ENCODE measurements at regions not wholly inside any gene's neighbourhood (a gene's known extent, or its start where the extent isn't known, plus 50 kb on each side); places are given as distances from the start of the nearest gene placed in this dataset.
"Not testable (repeated sequence)": the region's sequence is repeated elsewhere in the genome, so short reads cannot be mapped to it uniquely, and the experiment has no call there.

DNA sequence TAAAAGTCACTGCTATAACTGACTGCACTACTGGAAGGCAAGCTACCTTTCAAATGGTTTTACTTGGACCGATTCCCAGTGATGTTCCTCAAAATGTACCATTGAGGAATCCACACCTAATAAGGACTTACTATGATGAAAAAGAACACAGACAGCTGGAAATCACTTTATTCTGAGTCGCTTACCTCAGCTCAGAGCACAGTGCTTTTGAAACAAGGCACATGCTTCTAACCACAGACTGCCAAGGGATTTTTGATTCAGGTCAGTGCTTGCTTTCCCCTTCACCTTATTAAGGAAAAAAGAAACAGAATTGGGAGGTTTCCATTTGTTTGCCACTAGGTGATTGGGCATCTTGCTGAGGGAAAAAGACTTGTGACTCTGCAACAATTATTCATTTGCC is 707.5 kb upstream of the FSHR start:
- DNase-seq (ENCODE audit: low spot score) = peak; percentile 18

DNA sequence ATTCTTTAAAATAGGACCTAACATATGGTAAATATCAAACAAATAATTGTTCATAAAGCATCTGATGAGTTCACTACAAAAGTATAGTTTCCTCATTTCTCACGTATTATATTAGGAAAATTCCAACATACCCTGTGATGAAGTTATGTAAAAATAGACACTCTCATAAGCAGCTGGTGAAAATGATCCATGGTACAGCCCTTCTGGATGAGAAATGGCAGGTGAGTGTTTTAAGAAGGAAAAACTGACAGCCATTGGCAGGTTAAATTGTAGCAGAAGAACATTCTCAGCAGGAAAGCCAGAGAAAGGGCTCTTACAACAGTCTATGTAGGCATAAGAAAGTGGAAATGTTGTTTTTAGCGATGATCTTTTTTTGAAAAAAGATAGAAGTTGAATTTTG is 706.5 kb upstream of the FSHR start:
- DNase-seq (ENCODE audit: low spot score) = no peak

- DNase-seq (ENCODE audit: low spot score) = no peak
Observed at GRCh38 chr2:49860170-49860569, 705.9 kb upstream of the FSHR start.

- no peak for DNase-seq (ENCODE audit: low spot score)
Observed at GRCh38 chr2:49858657-49859056, 704.3 kb upstream of the FSHR start.

GRCh38 chr2:49858113-49858490 is 703.8 kb upstream of the FSHR start:
- DNase-seq (ENCODE audit: low spot score) = no peak

- no peak for DNase-seq (ENCODE audit: low spot score)
Observed at GRCh38 chr2:49857371-49858112, 703.2 kb upstream of the FSHR start.

- DNase-seq (ENCODE audit: low spot score) = no peak
Observed at GRCh38 chr2:49845671-49846070, 691.4 kb upstream of the FSHR start.

- DNase-seq (ENCODE audit: low spot score) = no peak
Observed at GRCh38 chr2:49845021-49845420, 690.7 kb upstream of the FSHR start.

GRCh38 chr2:49844113-49844512 is 689.8 kb upstream of the FSHR start:
- not testable (repeated sequence) for DNase-seq (ENCODE audit: low spot score)

GRCh38 chr2:49843314-49843713 is 689.0 kb upstream of the FSHR start:
- DNase-seq (ENCODE audit: low spot score) = no peak

DNA sequence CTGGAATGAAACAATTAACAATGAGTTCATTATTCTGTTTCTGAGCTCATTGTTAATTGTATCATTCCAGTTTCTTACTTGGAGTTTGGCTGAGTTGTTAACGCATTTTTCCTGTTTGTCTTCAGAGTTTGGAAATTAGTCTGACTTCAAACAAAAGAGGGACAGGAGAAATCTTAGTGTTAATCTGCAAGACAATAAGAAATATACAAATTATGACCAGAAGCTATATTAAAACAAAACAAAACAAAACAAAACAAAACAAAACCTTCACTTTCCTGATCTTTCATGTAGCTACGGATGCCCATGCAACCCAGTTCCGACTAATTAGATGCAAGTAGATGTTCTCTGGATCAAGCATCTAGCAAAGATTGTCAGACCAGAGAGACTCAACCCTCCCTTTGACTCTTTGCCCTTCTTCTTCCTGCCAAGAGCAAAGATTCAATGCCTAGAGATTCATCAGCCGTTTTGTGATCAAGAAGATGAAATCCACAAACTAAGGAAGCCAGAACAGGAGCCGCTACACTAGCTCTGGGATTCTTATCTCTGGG is 686.2 kb upstream of the FSHR start:
- DNase-seq (ENCODE audit: low spot score) = peak; percentile 64

GRCh38 chr2:49839818-49840217 is 685.5 kb upstream of the FSHR start:
- DNase-seq (ENCODE audit: low spot score) = no peak

- no peak for DNase-seq (ENCODE audit: low spot score)
Observed at GRCh38 chr2:49837561-49838293, 683.4 kb upstream of the FSHR start.

- DNase-seq (ENCODE audit: low spot score) = no peak
Observed at GRCh38 chr2:49836017-49836416, 681.7 kb upstream of the FSHR start.

DNA sequence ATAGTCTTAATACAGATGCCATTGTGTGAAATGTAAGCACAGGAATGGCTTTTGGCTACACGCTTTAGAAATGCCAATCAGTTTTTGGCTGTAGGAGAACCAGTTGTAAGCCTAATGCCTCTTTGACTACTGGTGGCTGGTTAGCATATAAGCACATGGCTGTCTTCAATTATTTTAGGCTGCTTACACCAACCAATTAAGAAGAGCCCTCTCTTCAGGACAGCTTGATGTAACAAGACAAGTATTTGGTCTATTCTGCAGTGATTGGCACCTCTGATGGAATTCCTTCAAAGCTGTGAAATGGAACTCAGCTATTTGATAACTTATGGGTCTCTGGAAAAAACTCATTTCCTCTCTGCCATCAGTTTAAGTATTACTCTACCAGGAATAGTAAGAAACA is 680.1 kb upstream of the FSHR start:
- DNase-seq (ENCODE audit: low spot score) = no peak

DNA sequence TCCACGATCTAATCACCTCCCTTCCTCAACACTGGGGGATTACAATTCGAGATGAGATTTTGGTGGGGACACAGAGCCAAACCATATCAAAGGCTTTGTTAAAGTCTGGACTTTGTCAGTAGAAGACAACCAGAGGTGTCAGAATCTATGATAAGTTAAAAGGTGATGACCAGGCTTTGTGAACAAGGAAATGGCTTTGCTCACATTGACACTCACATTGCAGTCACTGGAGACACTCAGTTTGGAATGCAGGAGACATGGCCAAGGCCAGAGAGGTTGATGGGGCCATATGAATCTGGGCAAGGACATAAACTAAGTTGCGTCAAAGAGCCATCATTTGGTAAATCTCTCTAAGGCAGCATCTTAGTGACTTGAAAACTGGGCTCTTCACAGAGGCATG is 678.2 kb upstream of the FSHR start:
- no peak for DNase-seq (ENCODE audit: low spot score)

DNA sequence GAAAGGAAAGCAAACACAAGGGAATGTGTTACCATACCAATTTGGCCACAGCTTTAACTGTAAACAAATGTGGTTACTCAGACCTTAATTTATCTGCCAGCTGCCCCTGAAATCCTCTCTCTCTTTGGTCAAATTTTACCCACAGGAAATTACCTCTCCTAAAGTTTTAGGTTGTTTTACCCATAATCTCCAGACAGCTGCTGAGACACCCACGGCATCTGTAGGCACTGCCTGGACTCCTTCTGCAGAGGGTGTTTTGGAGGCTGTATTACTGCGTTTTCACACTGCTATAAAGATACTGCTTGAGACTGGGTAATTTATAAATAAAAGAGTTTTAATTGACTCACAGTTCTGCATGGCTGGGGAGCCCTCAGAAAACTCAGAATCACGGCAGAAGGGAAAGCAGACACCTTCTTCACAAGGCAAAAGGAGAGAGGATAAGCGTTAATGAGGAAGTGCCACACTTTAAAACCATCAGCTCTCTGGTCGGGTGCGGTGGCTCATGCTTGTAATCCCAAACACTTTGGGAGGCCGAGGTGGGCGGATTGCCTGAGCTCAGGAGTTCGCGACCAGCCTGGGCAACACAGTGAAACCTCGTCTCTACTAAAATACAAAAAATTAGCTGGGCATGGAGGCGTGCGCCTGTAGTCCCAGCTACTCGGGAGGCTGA is 677.5 kb upstream of the FSHR start:
- no peak for DNase-seq (ENCODE audit: low spot score)

DNA sequence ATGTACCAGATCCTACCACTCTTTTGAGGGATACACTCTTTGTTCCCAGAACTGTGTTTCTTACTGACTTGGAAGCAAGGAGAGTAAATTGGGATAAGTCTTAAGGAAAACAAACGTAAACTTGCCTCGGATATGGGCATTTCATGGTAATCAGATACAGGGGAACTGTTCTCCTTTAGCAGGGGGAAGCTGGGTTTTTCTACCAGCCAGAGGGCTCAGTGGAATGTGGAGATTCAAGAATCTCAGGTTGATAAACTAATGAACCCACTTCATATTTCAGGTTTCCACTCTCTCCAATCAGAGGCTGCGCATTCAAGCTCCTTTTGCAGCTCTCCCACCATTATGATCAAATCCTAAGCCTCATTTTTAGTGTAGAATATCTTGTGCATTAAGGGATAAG is 676.5 kb upstream of the FSHR start:
- DNase-seq (ENCODE audit: low spot score) = no peak

- no peak for DNase-seq (ENCODE audit: low spot score)
Observed at GRCh38 chr2:49827366-49827765, 673.1 kb upstream of the FSHR start.

DNA sequence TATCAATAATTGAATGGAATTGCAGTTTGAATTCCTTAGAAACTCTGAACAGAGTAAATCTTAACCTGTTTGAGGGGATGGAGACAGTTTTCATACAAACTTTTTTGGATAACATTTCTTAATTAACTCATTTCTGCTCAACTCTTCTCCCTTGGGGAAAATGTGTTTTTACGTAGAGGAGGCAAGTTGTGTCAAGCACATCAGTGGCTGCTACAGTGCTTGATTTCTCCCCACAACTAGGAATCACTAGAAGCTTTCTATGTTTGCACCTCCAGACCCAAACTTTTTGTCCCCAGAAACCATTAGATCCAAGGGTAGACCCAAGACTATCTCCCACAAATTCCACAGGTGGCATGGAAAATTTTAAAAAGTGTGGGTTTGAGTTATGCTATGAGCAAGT is 658.9 kb upstream of the FSHR start:
- no peak for DNase-seq (ENCODE audit: low spot score)

- DNase-seq (ENCODE audit: low spot score) = no peak
Observed at GRCh38 chr2:49812730-49813129, 658.4 kb upstream of the FSHR start.

DNA sequence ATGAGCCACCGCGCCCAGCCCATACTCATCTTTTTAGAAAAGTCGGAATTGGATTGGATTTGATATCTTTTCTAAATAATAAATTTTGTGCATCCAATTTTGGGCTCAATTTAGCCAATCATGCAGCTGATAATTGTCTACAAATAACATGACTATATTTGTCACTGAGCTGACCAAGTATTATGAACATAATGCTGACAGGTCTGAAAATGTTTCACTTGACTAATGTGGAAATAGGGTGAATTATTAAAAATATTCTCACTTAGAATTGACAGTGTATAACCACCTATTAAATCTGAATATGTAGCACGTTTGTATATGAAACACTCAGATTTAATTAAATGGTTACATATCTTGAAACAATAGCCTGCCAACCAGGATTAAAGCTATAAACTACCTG is 657.2 kb upstream of the FSHR start:
- no peak for DNase-seq (ENCODE audit: low spot score)

- DNase-seq (ENCODE audit: low spot score) = no peak
Observed at GRCh38 chr2:49807689-49808088, 653.4 kb upstream of the FSHR start.
